Peyer's patch (tissue), 4 donors: ENCODE measurements at regions not wholly inside any gene's neighbourhood (a gene's known extent, or its start where the extent isn't known, plus 50 kb on each side); places are given as distances from the start of the nearest gene placed in this dataset.

Source experiments
- CTCF ChIP-seq, 6 experiments: fragments of 450-650 bp in 4 of 6; fragments of 200-600 bp in 2 of 6; sonication (generic) in 1 of 6; IDR thresholded peaks; one replicate each; pipeline ENCODE4 v1.5.1; 2017 to 2019; ENCODE audit warnings: antibody characterized with exemption in 6 of 6, mild to moderate bottlenecking in 3 of 6, moderate library complexity in 1 of 6
- POLR2A ChIP-seq, 2 donors: fragments of 450-650 bp; IDR thresholded peaks; one replicate each; pipeline ENCODE4 v1.5.1; 2017; ENCODE audit warnings: antibody characterized with exemption in 2 of 2, mild to moderate bottlenecking in 2 of 2, moderate library complexity in 2 of 2

GRCh38 chr21:14691914-14692313 lies 145.8 kb upstream of the SAMSN1 start:
- TF ChIP-seq CTCF (IDR thresholded peaks at IDR 0.05) (no peak), POLR2A (IDR thresholded peaks at IDR 0.05) (no peak)
